Esophagus squamous epithelium (tissue), 5 donors: ENCODE measurements at regions not wholly inside any gene's neighbourhood (a gene's known extent, or its start where the extent isn't known, plus 50 kb on each side); places are given as distances from the start of the nearest gene placed in this dataset.

Source experiments
- DNase-seq: peaks from one replicate; lab custom pipeline; 2025; lab: John Stamatoyannopoulos, UW
- H3K27ac ChIP-seq, 4 donors: fragments of 200-600 bp; sonication (generic); one replicate each; pipeline ENCODE4 v1.5.1; 2016 to 2019; ENCODE audit warnings: mild to moderate bottlenecking in 1 of 4
- H3K27me3 ChIP-seq, 4 donors: fragments of 200-600 bp; sonication (generic); 1 replicate in 3 of 4; 2 replicates in 1 of 4; pipeline versions ENCODE4 v1.5.1 to v1.6.0; 2017 to 2021; ENCODE audit warnings: antibody characterized with exemption in 1 of 4
- H3K36me3 ChIP-seq, 3 donors: fragments of 200-600 bp; sonication (generic); one replicate each; pipeline ENCODE4 v1.5.1; 2016 to 2019
- H3K4me1 ChIP-seq, 3 donors: fragments of 200-600 bp; sonication (generic); one replicate each; pipeline ENCODE4 v1.5.1; 2017 to 2019
- H3K4me3 ChIP-seq, 4 donors: fragments of 200-600 bp; sonication (generic); 1 replicate in 3 of 4; 2 replicates in 1 of 4; pipeline ENCODE4 v1.5.1; 2016 to 2019; ENCODE audit warnings: mild to moderate bottlenecking in 2 of 4, moderate library complexity in 1 of 4
- H3K9me3 ChIP-seq, 3 donors: fragments of 200-600 bp; sonication (generic); one replicate each; pipeline ENCODE4 v1.5.1; 2016 to 2019
- CTCF ChIP-seq, 6 experiments: fragments of 450-650 bp in 4 of 6; fragments of 200-600 bp in 2 of 6; sonication (generic) in 2 of 6; IDR thresholded peaks; one replicate each; pipeline ENCODE4 v1.5.1; 2016 to 2019; ENCODE audit warnings: antibody characterized with exemption in 6 of 6, mild to moderate bottlenecking in 4 of 6, moderate library complexity in 4 of 6
- POLR2A ChIP-seq, 4 donors: fragments of 450-650 bp; IDR thresholded peaks; one replicate each; pipeline ENCODE4 v1.6.1; 2017; ENCODE audit warnings: antibody characterized with exemption in 4 of 4, mild to moderate bottlenecking in 4 of 4, moderate library complexity in 3 of 4
- WGBS, 2 donors: methylation state at CpG; one replicate each; pipeline ENCODE4 v1.1.5; 2018; 5-methylcytosine and 5-hydroxymethylcytosine counted together
- intact Hi-C: fragments of 100-400 bp; cut with DNase I; formaldehyde crosslinking; loops from one replicate; pipeline ENCODE4 v1.15.0; 2022
- donor health status: DM: yes; HTN: yes; CAD: no.

GRCh38 chr14:100441271-100441947 lies 118.3 kb downstream of the SLC25A47 start:
- Histone ChIP-seq H3K27ac (peak overlapping the region in 1 of 4 donors; percentile 17), H3K27me3 (no peaks in the 10 kb centered on the region), H3K4me3 (no peak overlapping the region), H3K9me3 (no peaks in the 10 kb centered on the region), H3K4me1 (peaks cover 0 to 33% (median 13%) of the 10 kb centered on the region in 3 donors), H3K36me3 (no peaks in the 10 kb centered on the region)
- intact Hi-C loops: no loop called here
- no peak for TF ChIP-seq POLR2A (IDR thresholded peaks at IDR 0.05)
- no peak for TF ChIP-seq CTCF (IDR thresholded peaks at IDR 0.05)
- no peak for DNase-seq
- 80 to 91% methylated on average over 1 to 5 of the region's 6 CpGs for WGBS, 2 donors

GRCh38 chr14:100442036-100442435 lies 118.9 kb downstream of the SLC25A47 start:
- Histone ChIP-seq H3K27ac (no peak overlapping the region), H3K27me3 (no peaks in the 10 kb centered on the region), H3K36me3 (no peaks in the 10 kb centered on the region), H3K4me3 (no peak overlapping the region), H3K4me1 (peaks cover 0 to 33% (median 13%) of the 10 kb centered on the region in 3 donors), H3K9me3 (no peaks in the 10 kb centered on the region)
- TF ChIP-seq POLR2A (IDR thresholded peaks at IDR 0.05): no peak
- no peak for TF ChIP-seq CTCF (IDR thresholded peaks at IDR 0.05)
- no peak for DNase-seq
- intact Hi-C loops: no loop called here

- Histone ChIP-seq H3K27ac (no peak overlapping the region), H3K4me1 (peaks cover 0 to 33% (median 13%) of the 10 kb centered on the region in 3 donors), H3K36me3 (no peaks in the 10 kb centered on the region), H3K27me3 (no peaks in the 10 kb centered on the region), H3K9me3 (no peaks in the 10 kb centered on the region), H3K4me3 (no peak overlapping the region)
- DNase-seq: no peak
- intact Hi-C loops: no loop called here
- no peak for TF ChIP-seq CTCF (IDR thresholded peaks at IDR 0.05)
- no peak for TF ChIP-seq POLR2A (IDR thresholded peaks at IDR 0.05)
- 79 to 84% methylated on average over 8 of the region's 13 CpGs for WGBS, 2 donors
These were observed 119.7 kb downstream of the SLC25A47 start for GRCh38 chr14:100442498-100443490.

- no peaks in the 10 kb centered on the region for H3K27me3 ChIP-seq
- intact Hi-C loops: no loop called here
- no peak for DNase-seq
- peaks cover 0 to 33% (median 13%) of the 10 kb centered on the region in 3 donors for H3K4me1 ChIP-seq
- TF ChIP-seq CTCF (IDR thresholded peaks at IDR 0.05) (no peak), POLR2A (IDR thresholded peaks at IDR 0.05) (no peak)
- no peak overlapping the region for H3K4me3 ChIP-seq
- WGBS, 2 donors: 71 to 87% methylated on average over 8 of the region's 8 CpGs
- no peak overlapping the region for H3K27ac ChIP-seq
- H3K9me3 ChIP-seq: no peaks in the 10 kb centered on the region
- H3K36me3 ChIP-seq: no peaks in the 10 kb centered on the region
These were observed 120.5 kb downstream of the SLC25A47 start for GRCh38 chr14:100443603-100444002.
